H1 (cell line): ENCODE measurements at regions not wholly inside any gene's neighbourhood (a gene's known extent, or its start where the extent isn't known, plus 50 kb on each side); places are given as distances from the start of the nearest gene placed in this dataset.

Experiments
- CTCF ChIA-PET: fragments of 300-600 bp; sonication (Branson Sonifier 250); formaldehyde crosslinking; loops from one replicate; lab custom pipeline; 2021; ENCODE audit not compliant: partially characterized antibody; lab: Charles Lee
- POLR2A ChIA-PET: fragments of 300-600 bp; sonication (Branson Sonifier 250); formaldehyde crosslinking; loops from one replicate; lab custom pipeline; 2021; ENCODE audit warnings: inconsistent platforms; ENCODE audit not compliant: partially characterized antibody; lab: Charles Lee
- DNase-seq, 2 experiments: peaks; one replicate each; pipeline versions ENCODE4 v3.0.0 to v3.0.0-alpha.2; 2010 to 2022; ENCODE audit warnings: low spot score in 2 of 2, low read depth in 1 of 2, mixed read lengths in 1 of 2
- FAIRE-seq: peaks from 2 replicates; lab custom pipeline; 2011; peaks lifted over from hg19 to GRCh38; lab: Jason Lieb, UNC
- H2AFZ ChIP-seq: 2 replicates; pipeline ENCODE4 v1.8.1; 2012; ENCODE audit warnings: low read length, inconsistent platforms
- H2AK5ac ChIP-seq: 2 replicates; pipeline ENCODE4 v1.6.1; 2013; ENCODE audit warnings: low read depth, low read length
- H2BK120ac ChIP-seq: replicated peaks from 2 replicates; pipeline ENCODE3; 2013; ENCODE audit warnings: low read depth, low read length, inconsistent platforms
- H2BK12ac ChIP-seq: 2 replicates; pipeline ENCODE4 v1.6.1; 2013; ENCODE audit warnings: low read depth, low read length
- H2BK15ac ChIP-seq: 2 replicates; pipeline ENCODE4 v1.6.1; 2013; ENCODE audit warnings: low read length
- H2BK20ac ChIP-seq: 2 replicates; pipeline ENCODE4 v1.6.1; 2013; ENCODE audit warnings: low read length
- H2BK5ac ChIP-seq: 2 replicates; pipeline ENCODE4 v1.6.1; 2013; ENCODE audit warnings: low read depth, low read length
- H3K14ac ChIP-seq: 2 replicates; pipeline ENCODE4 v1.6.1; 2013; ENCODE audit warnings: inconsistent platforms; ENCODE audit not compliant: insufficient read length
- H3K18ac ChIP-seq: 2 replicates; pipeline ENCODE4 v1.6.1; 2013; ENCODE audit warnings: low read length; ENCODE audit errors: extremely low read depth
- H3K23ac ChIP-seq: 2 replicates; pipeline ENCODE4 v1.6.1; 2013; ENCODE audit warnings: inconsistent platforms; ENCODE audit not compliant: insufficient read length
- H3K23me2 ChIP-seq: 2 replicates; pipeline ENCODE4 v1.6.1; 2013; ENCODE audit warnings: low read depth, low read length
- H3K27ac ChIP-seq: 2 replicates; pipeline ENCODE4 v1.6.1; 2011; ENCODE audit warnings: low read depth, low read length, inconsistent platforms
- H3K27me3 ChIP-seq, 4 experiments: replicated peaks in 1 of 4; 1 replicate in 1 of 4; 2 replicates in 3 of 4; pipeline versions ENCODE4 v1.6.1 to v1.8.1; 2011 to 2013; ENCODE audit warnings: low read length in 3 of 4, mild to moderate bottlenecking in 3 of 4, inconsistent platforms in 2 of 4, mixed read lengths in 2 of 4, moderate library complexity in 1 of 4; ENCODE audit not compliant: control insufficient read depth in 3 of 4, insufficient read depth in 3 of 4; ENCODE audit errors: extremely low read depth in 1 of 4
- H3K36me3 ChIP-seq, 4 experiments: 2 replicates each; pipeline versions ENCODE4 v1.6.1 to v1.8.1; 2011 to 2013; ENCODE audit warnings: mild to moderate bottlenecking in 4 of 4, low read length in 3 of 4, moderate library complexity in 2 of 4, control low read depth in 1 of 4, inconsistent platforms in 1 of 4; ENCODE audit not compliant: insufficient read depth in 4 of 4, control insufficient read depth in 2 of 4
- H3K4ac ChIP-seq: replicated peaks from 2 replicates; pipeline ENCODE3; 2013; ENCODE audit warnings: low read length, low read depth, mixed read lengths, inconsistent platforms; ENCODE audit not compliant: insufficient read length
- H3K4me1 ChIP-seq, 4 experiments: replicated peaks in 1 of 4; 1 replicate in 1 of 4; 2 replicates in 3 of 4; pipeline versions ENCODE4 v1.6.1 to v1.8.1; 2011 to 2013; ENCODE audit warnings: low read length in 3 of 4, inconsistent platforms in 2 of 4, mixed read lengths in 1 of 4; ENCODE audit not compliant: insufficient read depth in 4 of 4, control insufficient read depth in 3 of 4
- H3K4me2 ChIP-seq, 2 experiments: 2 replicates each; pipeline versions ENCODE4 v1.6.1 to v1.8.1; 2011 to 2013; ENCODE audit warnings: low read depth in 2 of 2, low read length in 2 of 2, control low read depth in 1 of 2, inconsistent platforms in 1 of 2, mild to moderate bottlenecking in 1 of 2; ENCODE audit not compliant: insufficient read depth in 1 of 2
- H3K4me3 ChIP-seq, 4 experiments: fragments of 200-600, 300-600 bp in 1 of 4; sonication (generic), shearing (Covaris generic), sonication (Bioruptor Twin) in 1 of 4; 2 replicates each; pipeline versions ENCODE4 v1.5.1 to v1.8.1; 2011 to 2016; ENCODE audit warnings: low read length in 4 of 4, low read depth in 3 of 4, control low read depth in 2 of 4, inconsistent platforms in 2 of 4, mild to moderate bottlenecking in 2 of 4, mixed read lengths in 1 of 4, moderate library complexity in 1 of 4; ENCODE audit not compliant: insufficient read depth in 2 of 4; ENCODE audit errors: extremely low read depth in 1 of 4
- H3K56ac ChIP-seq: replicated peaks from 2 replicates; pipeline ENCODE3; 2013; ENCODE audit warnings: low read depth, mild to moderate bottlenecking, mixed read lengths, low read length, inconsistent platforms; ENCODE audit not compliant: insufficient read length
- H3K79me1 ChIP-seq: 2 replicates; pipeline ENCODE4 v1.6.1; 2013; ENCODE audit warnings: low read depth, low read length, control low read depth
- H3K79me2 ChIP-seq, 2 experiments: 2 replicates each; pipeline versions ENCODE4 v1.6.1 to v1.8.1; 2012 to 2013; ENCODE audit warnings: low read length in 2 of 2, mild to moderate bottlenecking in 2 of 2, inconsistent platforms in 1 of 2; ENCODE audit not compliant: insufficient read depth in 2 of 2, control insufficient read depth in 1 of 2
- H3K9ac ChIP-seq, 4 experiments: replicated peaks in 1 of 4; 1 replicate in 1 of 4; 2 replicates in 3 of 4; pipeline versions ENCODE4 v1.6.1 to v1.8.1; 2011 to 2013; ENCODE audit warnings: low read depth in 3 of 4, low read length in 3 of 4, control low read depth in 2 of 4, mild to moderate bottlenecking in 2 of 4, moderate library complexity in 2 of 4, inconsistent platforms in 1 of 4; ENCODE audit errors: extremely low read depth in 1 of 4
- H3K9me3 ChIP-seq, 2 experiments: 2 replicates each; pipeline versions ENCODE4 v1.6.1 to v1.8.1; 2012 to 2013; ENCODE audit warnings: mild to moderate bottlenecking in 2 of 2, moderate library complexity in 2 of 2, control low read depth in 1 of 2, inconsistent platforms in 1 of 2, low read depth in 1 of 2, low read length in 1 of 2, mixed read lengths in 1 of 2; ENCODE audit not compliant: insufficient read depth in 2 of 2
- H4K20me1 ChIP-seq, 2 experiments: replicated peaks in 1 of 2; 2 replicates each; pipeline versions ENCODE3 to v1.8.1; 2011 to 2013; ENCODE audit warnings: inconsistent platforms in 2 of 2, low read length in 2 of 2, mild to moderate bottlenecking in 1 of 2; ENCODE audit not compliant: insufficient read depth in 2 of 2, control insufficient read depth in 1 of 2
- H4K5ac ChIP-seq: 2 replicates; pipeline ENCODE4 v1.6.1; 2013; ENCODE audit warnings: low read length, low read depth, mixed read lengths, inconsistent platforms; ENCODE audit not compliant: insufficient read length
- H4K8ac ChIP-seq: 2 replicates; pipeline ENCODE4 v1.8.0; 2013; ENCODE audit warnings: mild to moderate bottlenecking, moderate library complexity, low read length, inconsistent platforms; ENCODE audit not compliant: insufficient read depth; ENCODE audit errors: extremely low read depth
- H4K91ac ChIP-seq: replicated peaks from 2 replicates; pipeline ENCODE3; 2013; ENCODE audit warnings: low read length, mixed read lengths, inconsistent platforms; ENCODE audit not compliant: insufficient read length
- CREB1 ChIP-seq: IDR thresholded peaks from 2 replicates; pipeline ENCODE4 v1.6.1; 2012; ENCODE audit warnings: inconsistent platforms
- SIN3A ChIP-seq, 2 experiments: IDR thresholded peaks in 1 of 2; conservative IDR thresholded peaks in 1 of 2; 2 replicates each; pipeline ENCODE4 v1.6.1; 2011 to 2012; ENCODE audit warnings: low read length in 2 of 2, improper control_type of control experiment in 1 of 2, low read depth in 1 of 2, mild to moderate bottlenecking in 1 of 2
- SUZ12 ChIP-seq: fragments of 200-600 bp; sonication (generic); IDR thresholded peaks from 2 replicates; pipeline ENCODE4 v1.6.1; 2012; ENCODE audit warnings: mild to moderate bottlenecking, inconsistent platforms, low read length, moderate library complexity, mixed read lengths
- WGBS, 2 experiments: shearing (Covaris generic) in 1 of 2; methylation state at CpG; one replicate each; pipeline versions ENCODE4 v1.1.6 to v1.1.7; 2013 to 2015; ENCODE audit warnings: low lambda C conversion rate in 2 of 2, mixed read lengths in 2 of 2, inconsistent platforms in 1 of 2, low coverage in 1 of 2, missing lambda C conversion rate in 1 of 2; ENCODE audit not compliant: insufficient replicate concordance in 2 of 2, insufficient coverage in 1 of 2, insufficient read length in 1 of 2; ENCODE audit errors: extremely low coverage in 1 of 2, missing lambda C conversion rate in 1 of 2; 5-methylcytosine and 5-hydroxymethylcytosine counted together

GRCh38 chr5:117649821-117650220 lies 1075.2 kb upstream of the SEMA6A start:
- no peak overlapping the region for H3K4me3 ChIP-seq
- H3K56ac ChIP-seq, result no peak overlapping the region
- no peaks in the 10 kb centered on the region for H3K23me2 ChIP-seq
- H3K9me3 ChIP-seq, result no peaks in the 10 kb centered on the region
- no peak overlapping the region for H3K4me2 ChIP-seq
- H3K18ac ChIP-seq, result no peak overlapping the region
- H4K20me1 ChIP-seq, result no peaks in the 10 kb centered on the region
- no peak overlapping the region for H4K8ac ChIP-seq
- H3K9ac ChIP-seq, result no peak overlapping the region
- no peak overlapping the region for H2AFZ ChIP-seq
- H4K91ac ChIP-seq, result no peak overlapping the region
- no peak overlapping the region for H3K14ac ChIP-seq
- no peak overlapping the region for H2BK15ac ChIP-seq
- WGBS, 2 experiments, result 91% methylated on average over 3 of the region's 3 CpGs; no CpG with 5 or more reads in 1 of the 2 experiments
- no peak for DNase-seq
- no peak overlapping the region for H2BK20ac ChIP-seq
- H3K79me2 ChIP-seq, result no peaks in the 10 kb centered on the region
- H3K4ac ChIP-seq, result no peak overlapping the region
- TF ChIP-seq SUZ12, result no peak
- TF ChIP-seq SIN3A (conservative IDR thresholded peaks at IDR 0.05 in 1 of 2, IDR thresholded peaks at IDR 0.05 in 1 of 2; ENCODE audit: low read depth in 1 of 2, low read length in 2 of 2), result no peak
- TF ChIP-seq CREB1, result no peak
- no peak overlapping the region for H3K27ac ChIP-seq
- no peaks in the 10 kb centered on the region for H3K36me3 ChIP-seq
- POLR2A ChIA-PET, result no interaction called here
- H2BK120ac ChIP-seq, result no peak overlapping the region
- H3K23ac ChIP-seq, result no peak overlapping the region
- H2BK12ac ChIP-seq, result no peak overlapping the region
- no peak overlapping the region for H4K5ac ChIP-seq
- H2BK5ac ChIP-seq, result no peak overlapping the region
- no peak for FAIRE-seq
- no peaks in the 10 kb centered on the region for H3K4me1 ChIP-seq
- CTCF ChIA-PET, result interaction anchor here (0.5 kb wide), 1 partner anchor 1145 kb away, joined by 5 read pairs; no protein-coding TSS in a partner anchor
- no peaks in the 10 kb centered on the region for H3K79me1 ChIP-seq
- H3K27me3 ChIP-seq, result no peaks in the 10 kb centered on the region
- H2AK5ac ChIP-seq, result no peak overlapping the region
